ENCODE measurements at regions not wholly inside any gene's neighbourhood (a gene's known extent, or its start where the extent isn't known, plus 50 kb on each side); places are given as distances from the start of the nearest gene placed in this dataset.

DNA sequence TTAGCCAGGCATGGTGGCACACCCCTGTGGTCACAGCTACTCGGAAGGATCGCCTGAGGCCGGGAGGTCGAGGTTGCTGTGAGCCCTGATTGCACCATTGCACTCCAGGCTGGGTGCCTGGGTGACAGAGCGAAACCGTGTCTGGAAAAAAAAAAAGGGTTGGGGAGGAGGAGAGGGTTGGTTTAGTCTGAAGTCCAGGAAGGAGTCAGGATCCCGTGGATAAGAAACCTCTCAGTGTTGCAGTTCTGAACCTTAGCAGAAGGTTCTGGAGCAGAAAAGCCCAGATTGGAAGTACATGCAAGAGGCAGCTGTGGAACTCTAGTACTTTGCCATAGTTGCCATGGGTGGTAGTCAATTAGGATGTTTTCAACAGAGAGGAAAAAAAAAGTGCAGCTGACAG is 125.2 kb upstream of the CPEB4 start:
- Histone ChIP-seq H3K9ac (ENCODE audit: insufficient read depth in 1 of 2, low read length in 2 of 2) (no peak overlapping the region), H3K36me3 (ENCODE audit: control insufficient read depth in 4 of 4, insufficient read depth in 4 of 4, low read length in 4 of 4) (no peaks in the 10 kb centered on the region), H3K27me3 (ENCODE audit: control insufficient read depth in 3 of 3, insufficient read depth in 3 of 3, low read length in 2 of 3) (no peaks in the 10 kb centered on the region), H3K4me3 (no peak overlapping the region), H3K4me1 (ENCODE audit: control insufficient read depth in 5 of 5, insufficient read depth in 5 of 5, low read length in 5 of 5) (peaks cover 0 to 6% (median 1%) of the 10 kb centered on the region in 5 donors), H3K9me3 (ENCODE audit: control insufficient read depth in 4 of 4, insufficient read depth in 3 of 4, low read length in 3 of 4) (no peaks in the 10 kb centered on the region), H3K27ac (ENCODE audit: low read depth in 1 of 2, low read length in 1 of 2) (no peak overlapping the region)
- 40 to 71% methylated on average over 7 of the region's 7 CpGs for WGBS, 2 donors
- TF ChIP-seq CTCF (IDR thresholded peaks at IDR 0.05; ENCODE audit: control extremely low read depth, extremely low read depth): no peak
- DNase-seq (no peak), ATAC-seq (ENCODE audit: insufficient read depth, low FRiP score) (no peak)

DNA sequence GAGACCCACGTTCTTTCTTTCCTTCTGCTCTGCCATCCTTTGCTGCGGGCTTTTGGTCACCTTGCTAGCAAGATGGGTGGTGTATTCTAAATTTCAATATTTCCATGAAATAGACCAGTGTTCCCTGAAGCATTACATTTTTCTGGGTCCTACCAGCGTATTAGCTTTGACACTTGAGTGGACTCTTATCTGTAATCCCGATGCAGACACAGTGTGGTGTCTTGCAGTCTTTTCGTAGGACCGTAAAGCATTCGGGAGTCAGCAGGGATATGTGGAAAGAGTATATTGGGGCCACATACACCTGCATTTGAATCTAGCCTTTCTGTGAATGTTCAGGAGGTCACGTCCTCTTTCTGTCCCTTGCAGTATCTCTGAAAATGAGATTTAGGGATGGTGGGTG is 124.7 kb upstream of the CPEB4 start:
- WGBS, 2 donors: 84 to 86% methylated on average over 8 of the region's 8 CpGs
- no peak overlapping the region for H3K4me3 ChIP-seq
- no peak overlapping the region for H3K9ac ChIP-seq (ENCODE audit: insufficient read depth in 1 of 2, low read length in 2 of 2)
- no peak for TF ChIP-seq CTCF (IDR thresholded peaks at IDR 0.05; ENCODE audit: control extremely low read depth, extremely low read depth)
- no peak for ATAC-seq (ENCODE audit: insufficient read depth, low FRiP score)
- DNase-seq: no peak
- no peaks in the 10 kb centered on the region for H3K9me3 ChIP-seq (ENCODE audit: control insufficient read depth in 4 of 4, insufficient read depth in 3 of 4, low read length in 3 of 4)
- H3K4me1 ChIP-seq (ENCODE audit: control insufficient read depth in 5 of 5, insufficient read depth in 5 of 5, low read length in 5 of 5): peaks cover 0 to 5% (median 0%) of the 10 kb centered on the region in 5 donors
- H3K36me3 ChIP-seq (ENCODE audit: control insufficient read depth in 4 of 4, insufficient read depth in 4 of 4, low read length in 4 of 4): no peaks in the 10 kb centered on the region
- no peaks in the 10 kb centered on the region for H3K27me3 ChIP-seq (ENCODE audit: control insufficient read depth in 3 of 3, insufficient read depth in 3 of 3, low read length in 2 of 3)
- peak overlapping the region in 1 of 2 donors; percentile 46 for H3K27ac ChIP-seq (ENCODE audit: low read depth in 1 of 2, low read length in 1 of 2)

GRCh38 chr5:173764332-173765028 is 123.7 kb upstream of the CPEB4 start:
- ATAC-seq (ENCODE audit: insufficient read depth, low FRiP score) (peak; percentile 86), DNase-seq (no peak)
- Histone ChIP-seq H3K9me3 (ENCODE audit: control insufficient read depth in 4 of 4, insufficient read depth in 3 of 4, low read length in 3 of 4) (no peaks in the 10 kb centered on the region), H3K27me3 (ENCODE audit: control insufficient read depth in 3 of 3, insufficient read depth in 3 of 3, low read length in 2 of 3) (no peaks in the 10 kb centered on the region), H3K9ac (ENCODE audit: insufficient read depth in 1 of 2, low read length in 2 of 2) (no peak overlapping the region), H3K4me3 (no peak overlapping the region), H3K4me1 (ENCODE audit: control insufficient read depth in 5 of 5, insufficient read depth in 5 of 5, low read length in 5 of 5) (peaks cover 0 to 5% (median 0%) of the 10 kb centered on the region in 5 donors), H3K36me3 (ENCODE audit: control insufficient read depth in 4 of 4, insufficient read depth in 4 of 4, low read length in 4 of 4) (no peaks in the 10 kb centered on the region), H3K27ac (ENCODE audit: low read depth in 1 of 2, low read length in 1 of 2) (peak overlapping the region; percentile 66 to 78)
- TF ChIP-seq CTCF (IDR thresholded peaks at IDR 0.05; ENCODE audit: control extremely low read depth, extremely low read depth): no peak
- 54 to 71% methylated on average over 13 of the region's 13 CpGs for WGBS, 2 donors

Data from lung (tissue), 11 donors.